Loucy (cell line): ENCODE measurements at regions not wholly inside any gene's neighbourhood (a gene's known extent, or its start where the extent isn't known, plus 50 kb on each side); places are given as distances from the start of the nearest gene placed in this dataset.

Experiments used
- H2AFZ ChIP-seq: fragments of 200-600 bp; sonication (generic); 2 replicates; pipeline ENCODE4 v1.6.0; 2016; ENCODE audit warnings: antibody characterized with exemption, mild to moderate bottlenecking, low read length, moderate library complexity
- H3F3A ChIP-seq: fragments of 200-600 bp; 2 replicates; pipeline ENCODE4 v1.6.0; 2016; ENCODE audit warnings: antibody characterized with exemption, low read depth, mild to moderate bottlenecking
- H3K27me3 ChIP-seq: fragments of 200-600 bp; sonication (generic); 2 replicates; pipeline ENCODE4 v1.6.1; 2014; ENCODE audit warnings: low read length, mild to moderate bottlenecking; ENCODE audit not compliant: insufficient read depth, poor library complexity, severe bottlenecking
- H3K36me3 ChIP-seq: fragments of 200-600 bp; sonication (generic); 2 replicates; pipeline ENCODE4 v1.6.1; 2016; ENCODE audit warnings: low read length; ENCODE audit not compliant: insufficient read depth
- H3K4me1 ChIP-seq: fragments of 200-600 bp; sonication (generic); 2 replicates; pipeline ENCODE4 v1.5.1; 2014; ENCODE audit warnings: low read length, mild to moderate bottlenecking; ENCODE audit not compliant: insufficient read depth, poor library complexity, severe bottlenecking
- H3K4me2 ChIP-seq: fragments of 200-600 bp; sonication (generic); 2 replicates; pipeline ENCODE4 v1.6.0; 2014; ENCODE audit warnings: antibody characterized with exemption, low read length, low read depth, mild to moderate bottlenecking; ENCODE audit not compliant: poor library complexity, severe bottlenecking
- H3K4me3 ChIP-seq: fragments of 200-600 bp; sonication (generic); 2 replicates; pipeline ENCODE4 v1.5.1; 2014; ENCODE audit warnings: low read length, mild to moderate bottlenecking, mixed read lengths; ENCODE audit not compliant: poor library complexity, severe bottlenecking
- H3K79me2 ChIP-seq: fragments of 200-600 bp; sonication (generic); 2 replicates; pipeline ENCODE4 v1.6.1; 2014; ENCODE audit warnings: low read length; ENCODE audit not compliant: insufficient read depth
- H3K9ac ChIP-seq: fragments of 200-600 bp; sonication (generic); 2 replicates; pipeline ENCODE4 v1.6.0; 2014; ENCODE audit warnings: mild to moderate bottlenecking, low read depth, low read length, moderate library complexity; ENCODE audit not compliant: poor library complexity, severe bottlenecking
- H3K9me2 ChIP-seq: fragments of 200-600 bp; sonication (generic); replicated peaks from 2 replicates; pipeline ENCODE4 v1.6.1; 2016; ENCODE audit warnings: low read depth, low read length, mixed read lengths
- H3K9me3 ChIP-seq: fragments of 200-600 bp; sonication (generic); 2 replicates; pipeline ENCODE4 v1.6.1; 2014; ENCODE audit warnings: mild to moderate bottlenecking, antibody characterized with exemption, low read length, low read depth; ENCODE audit not compliant: insufficient read depth
- H4K20me1 ChIP-seq: fragments of 200-600 bp; sonication (generic); 2 replicates; pipeline ENCODE4 v1.6.0; 2014; ENCODE audit warnings: antibody characterized with exemption, low read length, mild to moderate bottlenecking; ENCODE audit not compliant: insufficient read depth, poor library complexity, severe bottlenecking
- EZH2phosphoT487 ChIP-seq: fragments of 200-600 bp; IDR thresholded peaks from 2 replicates; pipeline ENCODE4 v1.6.1; 2018; ENCODE audit warnings: antibody characterized with exemption, mild to moderate bottlenecking, moderate library complexity, borderline replicate concordance
- TF ChIP-seq, protein P1 (sequence below): fragments of 200-600 bp; sonication (generic); conservative IDR thresholded peaks from 2 replicates; pipeline ENCODE4 v1.5.1; 2014; ENCODE audit warnings: mild to moderate bottlenecking, antibody characterized with exemption, low read length

DNA sequence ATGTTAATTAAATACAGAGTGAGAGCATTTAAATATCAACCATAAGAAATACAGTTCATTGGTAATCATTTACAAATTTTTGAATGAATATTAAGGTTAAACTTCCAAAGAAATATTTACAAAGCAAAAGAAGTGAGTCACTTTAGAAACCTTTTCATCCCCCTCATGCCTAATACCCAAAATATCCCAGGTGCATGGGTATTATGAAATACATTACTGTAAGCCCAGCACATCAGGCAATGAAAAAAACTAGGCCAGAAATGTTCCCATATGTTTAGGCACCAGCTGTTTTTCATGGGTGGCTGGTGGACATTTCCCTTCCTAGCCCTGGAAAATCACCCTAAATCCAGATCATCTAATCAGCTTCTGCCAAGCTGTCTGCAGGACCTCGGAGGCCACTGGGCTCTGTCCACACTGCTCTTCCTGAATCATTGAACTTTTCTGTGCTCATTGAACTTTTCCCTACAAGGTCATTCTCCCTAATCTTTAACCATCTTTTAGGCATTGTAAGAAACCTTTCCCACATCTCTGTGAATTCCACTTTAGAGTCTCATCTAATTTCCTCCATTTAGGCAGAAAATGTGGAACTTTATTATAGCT is 145.3 kb upstream of the STXBP5 start:
- Histone ChIP-seq H3K4me3 (no peak overlapping the region), H3K9me2 (no peaks in the 10 kb centered on the region), H3F3A (no peaks in the 10 kb centered on the region), H3K79me2 (no peaks in the 10 kb centered on the region), H2AFZ (no peak overlapping the region), H4K20me1 (no peaks in the 10 kb centered on the region), H3K9me3 (no peaks in the 10 kb centered on the region), H3K27me3 (no peaks in the 10 kb centered on the region), H3K9ac (no peak overlapping the region), H3K4me1 (peaks cover 8% of the 10 kb centered on the region), H3K4me2 (no peak overlapping the region), H3K36me3 (no peaks in the 10 kb centered on the region)
- TF ChIP-seq, protein P1, sequence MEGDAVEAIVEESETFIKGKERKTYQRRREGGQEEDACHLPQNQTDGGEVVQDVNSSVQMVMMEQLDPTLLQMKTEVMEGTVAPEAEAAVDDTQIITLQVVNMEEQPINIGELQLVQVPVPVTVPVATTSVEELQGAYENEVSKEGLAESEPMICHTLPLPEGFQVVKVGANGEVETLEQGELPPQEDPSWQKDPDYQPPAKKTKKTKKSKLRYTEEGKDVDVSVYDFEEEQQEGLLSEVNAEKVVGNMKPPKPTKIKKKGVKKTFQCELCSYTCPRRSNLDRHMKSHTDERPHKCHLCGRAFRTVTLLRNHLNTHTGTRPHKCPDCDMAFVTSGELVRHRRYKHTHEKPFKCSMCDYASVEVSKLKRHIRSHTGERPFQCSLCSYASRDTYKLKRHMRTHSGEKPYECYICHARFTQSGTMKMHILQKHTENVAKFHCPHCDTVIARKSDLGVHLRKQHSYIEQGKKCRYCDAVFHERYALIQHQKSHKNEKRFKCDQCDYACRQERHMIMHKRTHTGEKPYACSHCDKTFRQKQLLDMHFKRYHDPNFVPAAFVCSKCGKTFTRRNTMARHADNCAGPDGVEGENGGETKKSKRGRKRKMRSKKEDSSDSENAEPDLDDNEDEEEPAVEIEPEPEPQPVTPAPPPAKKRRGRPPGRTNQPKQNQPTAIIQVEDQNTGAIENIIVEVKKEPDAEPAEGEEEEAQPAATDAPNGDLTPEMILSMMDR, result no peak
- TF ChIP-seq EZH2phosphoT487, result no peak

DNA sequence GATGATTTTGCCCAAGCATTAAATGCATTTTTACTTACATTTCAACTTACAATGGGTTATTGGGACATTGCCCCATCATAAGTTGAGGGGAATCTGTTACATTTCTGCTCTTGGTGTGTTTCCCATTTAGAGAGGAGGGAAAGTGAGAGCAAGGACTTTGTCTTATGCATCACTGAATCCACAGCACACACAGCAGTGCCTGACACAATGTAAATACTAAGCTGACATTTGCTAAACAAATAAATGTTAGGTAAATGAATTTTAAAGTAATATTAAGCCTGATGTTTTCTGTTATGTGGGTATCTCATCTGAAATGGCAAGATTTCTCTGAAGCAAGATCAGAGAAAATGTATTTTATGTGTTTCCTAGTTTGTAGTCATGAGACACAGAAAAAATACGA is 143.6 kb upstream of the STXBP5 start:
- Histone ChIP-seq H3K9me2 (no peaks in the 10 kb centered on the region), H2AFZ (no peak overlapping the region), H3K9me3 (no peaks in the 10 kb centered on the region), H3K4me2 (no peak overlapping the region), H3K4me3 (no peak overlapping the region), H3K36me3 (no peaks in the 10 kb centered on the region), H3K9ac (no peak overlapping the region), H3F3A (no peaks in the 10 kb centered on the region), H3K4me1 (no peaks in the 10 kb centered on the region), H3K27me3 (no peaks in the 10 kb centered on the region), H4K20me1 (no peaks in the 10 kb centered on the region), H3K79me2 (no peaks in the 10 kb centered on the region)
- TF ChIP-seq, protein P1, result no peak
- no peak for TF ChIP-seq EZH2phosphoT487

DNA sequence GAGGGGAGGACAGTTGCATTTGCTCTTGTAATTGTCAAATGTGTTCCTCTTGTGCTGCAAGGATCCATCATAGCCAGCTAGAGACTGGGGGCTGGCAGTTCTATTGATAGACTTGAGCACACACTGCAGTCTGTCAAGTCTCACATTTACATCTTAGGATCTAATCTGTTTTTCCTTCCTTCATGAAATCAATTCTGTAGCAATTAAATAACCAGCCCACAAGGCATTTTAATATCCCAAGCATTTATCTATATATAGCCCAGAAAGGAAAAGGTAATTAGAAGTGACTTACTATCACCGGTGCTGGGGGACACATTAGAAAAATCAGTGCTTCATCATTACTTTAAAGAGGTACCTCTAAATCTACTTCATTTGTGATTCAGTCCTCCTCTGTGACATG is 143.0 kb upstream of the STXBP5 start:
- H2AFZ ChIP-seq, result no peak overlapping the region

More for the DNA sequence above, 143.0 kb upstream of the STXBP5 start:
- Histone ChIP-seq H4K20me1 (no peaks in the 10 kb centered on the region), H3K9ac (no peak overlapping the region), H3K79me2 (no peaks in the 10 kb centered on the region), H3F3A (no peaks in the 10 kb centered on the region), H3K36me3 (no peaks in the 10 kb centered on the region), H3K4me1 (no peaks in the 10 kb centered on the region), H3K9me2 (no peaks in the 10 kb centered on the region), H3K9me3 (no peaks in the 10 kb centered on the region), H3K4me3 (no peak overlapping the region), H3K4me2 (no peak overlapping the region), H3K27me3 (no peaks in the 10 kb centered on the region)
- TF ChIP-seq, protein P1, result no peak
- TF ChIP-seq EZH2phosphoT487, result no peak
